GM12878 (cell line): ENCODE measurements at regions not wholly inside any gene's neighbourhood (a gene's known extent, or its start where the extent isn't known, plus 50 kb on each side); places are given as distances from the start of the nearest gene placed in this dataset.

ENCODE experiments used
- ATAC-seq: fragments of 200-7000 bp; cut with Tn5 transposase; 3 replicates; pipeline ENCODE4 v1.9.1; 2020; ENCODE audit warnings: mild to moderate bottlenecking, moderate library complexity
- BruUV-seq: library from RNA; stranded (reverse); fragments of 400-500 nt; replicated peaks from 2 replicates; lab custom pipeline; 2021; lab: Mats Ljungman, UMichigan
- CTCF ChIA-PET: fragments of 300-600 bp; sonication (Branson Sonifier 250); formaldehyde crosslinking; extraction: SDS; loops from one replicate; lab custom pipeline; 2021; ENCODE audit warnings: inconsistent platforms; lab: Yijun Ruan, JAX
- POLR2A ChIA-PET: fragments of 350-600 bp; formaldehyde crosslinking; extraction: SDS; loops from one replicate; lab custom pipeline; 2021; ENCODE audit warnings: inconsistent platforms; lab: Charles Lee
- RAD21 ChIA-PET: fragments of 300-600 bp; sonication (Branson Sonifier 250); formaldehyde crosslinking; loops from one replicate; lab custom pipeline; 2023; ENCODE audit warnings: antibody characterized with exemption; ENCODE audit not compliant: unreplicated experiment; lab: Charles Lee
- SMC1A ChIA-PET: fragments of 300-600 bp; sonication (Branson Sonifier 250); formaldehyde crosslinking; loops from one replicate; lab custom pipeline; 2023; ENCODE audit not compliant: unreplicated experiment, uncharacterized antibody; lab: Charles Lee
- DNase-seq: peaks from one replicate; pipeline ENCODE4 v3.0.0-alpha.2; 2011; ENCODE audit warnings: low read depth, low spot score
- FAIRE-seq: peaks from 3 replicates; lab custom pipeline; 2011; peaks lifted over from hg19 to GRCh38; lab: Jason Lieb, UNC
- H2AFZ ChIP-seq: 2 replicates; pipeline ENCODE4 v1.6.0; 2011; ENCODE audit warnings: low read depth, low read length, control low read depth; ENCODE audit not compliant: control insufficient read depth
- H3K27ac ChIP-seq: 2 replicates; pipeline ENCODE4 v1.5.1; 2011; ENCODE audit warnings: control low read depth; ENCODE audit not compliant: control insufficient read depth, insufficient read depth
- H3K27me3 ChIP-seq, 2 experiments: replicated peaks in 1 of 2; 2 replicates each; pipeline versions ENCODE4 v1.6.0 to v1.6.1; 2011; ENCODE audit warnings: low read length in 1 of 2; ENCODE audit not compliant: control insufficient read depth in 2 of 2, insufficient read depth in 2 of 2
- H3K36me3 ChIP-seq, 2 experiments: 2 replicates each; pipeline ENCODE4 v1.5.1; 2011; ENCODE audit warnings: low read length in 1 of 2; ENCODE audit not compliant: control insufficient read depth in 2 of 2, insufficient read depth in 2 of 2
- H3K4me1 ChIP-seq: 2 replicates; pipeline ENCODE4 v1.6.1; 2011; ENCODE audit warnings: mild to moderate bottlenecking, low read length, moderate library complexity, mixed read lengths; ENCODE audit not compliant: control insufficient read depth, insufficient read depth
- H3K4me2 ChIP-seq: 2 replicates; pipeline ENCODE4 v1.6.0; 2011; ENCODE audit warnings: control low read depth; ENCODE audit not compliant: control insufficient read depth, insufficient read depth
- H3K4me3 ChIP-seq: fragments of 200-600 bp; sonication (generic); 2 replicates; pipeline ENCODE4 v1.5.1; 2016
- H3K79me2 ChIP-seq: 2 replicates; pipeline ENCODE4 v1.6.0; 2011; ENCODE audit warnings: low read length; ENCODE audit not compliant: control insufficient read depth, insufficient read depth
- H3K9ac ChIP-seq: 2 replicates; pipeline ENCODE4 v1.8.0; 2011; ENCODE audit warnings: low read length, control low read depth, mixed read lengths; ENCODE audit not compliant: control insufficient read depth, insufficient read depth
- H3K9me3 ChIP-seq: replicated peaks from 3 replicates; pipeline ENCODE4 v1.5.1; 2011; ENCODE audit warnings: mild to moderate bottlenecking, low read length; ENCODE audit not compliant: control insufficient read depth, insufficient read depth
- H4K20me1 ChIP-seq: 2 replicates; pipeline ENCODE4 v1.6.0; 2011; ENCODE audit not compliant: control insufficient read depth, insufficient read depth
- BACH1 ChIP-seq: fragments of 450-650 bp; IDR thresholded peaks from 2 replicates; pipeline ENCODE4 v1.6.1; 2017; ENCODE audit warnings: mild to moderate bottlenecking, borderline replicate concordance
- BHLHE40 ChIP-seq, 2 experiments: fragments of 450-650 bp in 1 of 2; IDR thresholded peaks; 2 replicates each; pipeline ENCODE4 v1.6.1; 2011 to 2017; ENCODE audit warnings: low read depth in 2 of 2, borderline replicate concordance in 1 of 2, improper control_type of control experiment in 1 of 2, low read length in 1 of 2, mild to moderate bottlenecking in 1 of 2
- CREM ChIP-seq: IDR thresholded peaks from 2 replicates; pipeline ENCODE4 v1.6.1; 2014; ENCODE audit warnings: antibody characterized with exemption, low read depth
- HDGF ChIP-seq: fragments of 450-650 bp; IDR thresholded peaks from 2 replicates; pipeline ENCODE4 v1.6.1; 2016; ENCODE audit warnings: antibody characterized with exemption
- IRF4 ChIP-seq: IDR thresholded peaks from 2 replicates; pipeline ENCODE4 v1.6.1; 2011; ENCODE audit warnings: low read depth, low read length
- KDM1A ChIP-seq: fragments of 200-600 bp; sonication (generic); IDR thresholded peaks from 2 replicates; pipeline ENCODE4 v1.6.1; 2016; ENCODE audit warnings: borderline replicate concordance
- MYC ChIP-seq: IDR thresholded peaks from 2 replicates; pipeline ENCODE4 v1.6.1; 2011; ENCODE audit warnings: mild to moderate bottlenecking, low read length, moderate library complexity, inconsistent platforms; ENCODE audit not compliant: insufficient read depth, insufficient replicate concordance, insufficient read length, severe bottlenecking
- RELA ChIP-seq: fragments of 450-650 bp; IDR thresholded peaks from 2 replicates; pipeline ENCODE4 v1.8.0; 2014; ENCODE audit warnings: borderline replicate concordance; ENCODE audit not compliant: partially characterized antibody
- SREBF2 ChIP-seq: IDR thresholded peaks from 2 replicates; pipeline ENCODE4 v1.6.1; 2012; ENCODE audit warnings: mild to moderate bottlenecking, low read length
- TARDBP ChIP-seq: IDR thresholded peaks from 2 replicates; pipeline ENCODE4 v1.6.1; 2016; ENCODE audit warnings: borderline replicate concordance
- TBL1XR1 ChIP-seq: IDR thresholded peaks from 2 replicates; pipeline ENCODE4 v1.6.1; 2012; ENCODE audit warnings: low read depth, low read length, improper control_type of control experiment
- WGBS: methylation state at CpG from one replicate; pipeline ENCODE4 v1.1.6; 2016; ENCODE audit warnings: low lambda C conversion rate; ENCODE audit not compliant: insufficient replicate concordance, insufficient coverage; ENCODE audit errors: missing lambda C conversion rate; 5-methylcytosine and 5-hydroxymethylcytosine counted together
- in situ Hi-C: fragments of 300-500 bp; cut with MboI; formaldehyde crosslinking; loops from 9 replicates; pipeline ENCODE4 v1.14.3; 2018; ENCODE audit warnings: mixed read lengths
- intact Hi-C: fragments of 100-400 bp; cut with micrococcal nuclease; formaldehyde crosslinking; loops from one replicate; pipeline ENCODE4 v1.14.2; 2022; ENCODE audit not compliant: unreplicated experiment
- TF ChIP-seq, protein P1 (sequence below): fragments of 450-650 bp; formaldehyde crosslinking; IDR thresholded peaks from 2 replicates; pipeline ENCODE4 v1.4.0; 2022; ENCODE audit warnings: mild to moderate bottlenecking, moderate library complexity
- TF ChIP-seq, protein P2 (sequence below): IDR thresholded peaks from 2 replicates; pipeline ENCODE4 v1.6.1; 2011; ENCODE audit warnings: low read depth, low read length, improper control_type of control experiment, borderline replicate concordance
- TF ChIP-seq, protein P3 (sequence below): fragments of 450-650 bp; conservative IDR thresholded peaks from 2 replicates; pipeline ENCODE4 v1.6.1; 2017; ENCODE audit warnings: mild to moderate bottlenecking, moderate library complexity
- TF ChIP-seq, protein P4 (sequence below), 3 experiments: IDR thresholded peaks in 2 of 3; conservative IDR thresholded peaks in 1 of 3; 2 replicates each; pipeline ENCODE4 v1.5.1; 2011; ENCODE audit warnings: low read depth in 3 of 3, low read length in 3 of 3, mild to moderate bottlenecking in 3 of 3, control low read depth in 2 of 3, moderate library complexity in 2 of 3, inconsistent platforms in 1 of 3, mixed read lengths in 1 of 3; ENCODE audit not compliant: control insufficient read depth in 2 of 3, insufficient read depth in 1 of 3; ENCODE audit errors: extremely low read depth in 1 of 3
- TF ChIP-seq, protein P5 (sequence below): fragments of 450-650 bp; IDR thresholded peaks from 2 replicates; pipeline ENCODE4 v1.6.1; 2017; ENCODE audit warnings: mild to moderate bottlenecking

DNA sequence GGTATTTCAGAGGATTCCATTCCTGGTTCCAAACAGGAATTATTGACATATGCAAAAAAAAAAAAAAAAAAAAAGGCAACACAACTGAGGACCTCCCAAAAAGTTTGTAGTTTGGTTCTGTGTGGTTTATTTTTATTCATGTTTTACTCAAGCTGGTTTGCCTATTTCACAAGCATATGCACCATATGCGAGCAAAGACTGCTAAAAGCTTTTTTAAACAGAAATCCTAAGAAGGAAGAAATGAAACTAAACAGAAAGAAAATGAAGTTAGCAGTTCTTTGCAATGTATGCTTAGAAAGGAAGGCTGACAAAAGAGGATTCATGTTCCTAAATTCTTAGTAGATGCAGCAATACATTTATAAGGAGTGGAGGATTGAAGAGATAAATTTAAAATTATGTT is 487.6 kb upstream of the FLRT2 start:
- H2AFZ ChIP-seq = no peak overlapping the region
- H3K4me1 ChIP-seq = no peaks in the 10 kb centered on the region
- SMC1A ChIA-PET = no interaction called here
- no peak overlapping the region for H3K9ac ChIP-seq
- no peak overlapping the region for H3K4me2 ChIP-seq
- POLR2A ChIA-PET = no interaction called here
- no peaks in the 10 kb centered on the region for H3K36me3 ChIP-seq
- in situ Hi-C loops = no loop called here
- H3K27me3 ChIP-seq = no peaks in the 10 kb centered on the region
- ATAC-seq (no peak), DNase-seq (no peak), FAIRE-seq (no peak)
- no peak overlapping the region for H3K4me3 ChIP-seq
- WGBS = 0% methylated on average over 1 of the region's 1 CpG
- H3K9me3 ChIP-seq = no peaks in the 10 kb centered on the region
- CTCF ChIA-PET = no interaction called here
- intact Hi-C loops = no loop called here
- H3K27ac ChIP-seq = no peak overlapping the region
- BruUV-seq = no TSS peak
- RAD21 ChIA-PET = no interaction called here
- no peaks in the 10 kb centered on the region for H3K79me2 ChIP-seq
- H4K20me1 ChIP-seq = no peaks in the 10 kb centered on the region
- TF ChIP-seq, protein P1, sequence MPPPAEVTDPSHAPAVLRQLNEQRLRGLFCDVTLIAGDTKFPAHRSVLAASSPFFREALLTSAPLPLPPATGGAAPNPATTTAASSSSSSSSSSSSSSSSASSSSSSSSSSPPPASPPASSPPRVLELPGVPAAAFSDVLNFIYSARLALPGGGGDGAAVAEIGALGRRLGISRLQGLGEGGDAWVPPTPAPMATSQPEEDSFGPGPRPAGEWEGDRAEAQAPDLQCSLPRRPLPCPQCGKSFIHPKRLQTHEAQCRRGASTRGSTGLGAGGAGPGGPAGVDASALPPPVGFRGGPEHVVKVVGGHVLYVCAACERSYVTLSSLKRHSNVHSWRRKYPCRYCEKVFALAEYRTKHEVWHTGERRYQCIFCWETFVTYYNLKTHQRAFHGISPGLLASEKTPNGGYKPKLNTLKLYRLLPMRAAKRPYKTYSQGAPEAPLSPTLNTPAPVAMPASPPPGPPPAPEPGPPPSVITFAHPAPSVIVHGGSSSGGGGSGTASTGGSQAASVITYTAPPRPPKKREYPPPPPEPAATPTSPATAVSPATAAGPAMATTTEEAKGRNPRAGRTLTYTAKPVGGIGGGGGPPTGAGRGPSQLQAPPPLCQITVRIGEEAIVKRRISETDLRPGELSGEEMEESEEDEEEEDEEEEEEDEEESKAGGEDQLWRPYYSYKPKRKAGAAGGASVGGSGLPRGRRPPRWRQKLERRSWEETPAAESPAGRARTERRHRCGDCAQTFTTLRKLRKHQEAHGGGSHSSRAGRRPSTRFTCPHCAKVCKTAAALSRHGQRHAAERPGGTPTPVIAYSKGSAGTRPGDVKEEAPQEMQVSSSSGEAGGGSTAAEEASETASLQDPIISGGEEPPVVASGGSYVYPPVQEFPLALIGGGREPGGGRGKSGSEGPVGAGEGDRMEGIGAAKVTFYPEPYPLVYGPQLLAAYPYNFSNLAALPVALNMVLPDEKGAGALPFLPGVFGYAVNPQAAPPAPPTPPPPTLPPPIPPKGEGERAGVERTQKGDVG (CRISPR knock-in tag) = no peak
- TF ChIP-seq TARDBP = no peak
- no peak for TF ChIP-seq KDM1A
- TF ChIP-seq, protein P2, sequence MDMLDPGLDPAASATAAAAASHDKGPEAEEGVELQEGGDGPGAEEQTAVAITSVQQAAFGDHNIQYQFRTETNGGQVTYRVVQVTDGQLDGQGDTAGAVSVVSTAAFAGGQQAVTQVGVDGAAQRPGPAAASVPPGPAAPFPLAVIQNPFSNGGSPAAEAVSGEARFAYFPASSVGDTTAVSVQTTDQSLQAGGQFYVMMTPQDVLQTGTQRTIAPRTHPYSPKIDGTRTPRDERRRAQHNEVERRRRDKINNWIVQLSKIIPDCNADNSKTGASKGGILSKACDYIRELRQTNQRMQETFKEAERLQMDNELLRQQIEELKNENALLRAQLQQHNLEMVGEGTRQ = no peak
- TF ChIP-seq HDGF = no peak
- TF ChIP-seq, protein P3, sequence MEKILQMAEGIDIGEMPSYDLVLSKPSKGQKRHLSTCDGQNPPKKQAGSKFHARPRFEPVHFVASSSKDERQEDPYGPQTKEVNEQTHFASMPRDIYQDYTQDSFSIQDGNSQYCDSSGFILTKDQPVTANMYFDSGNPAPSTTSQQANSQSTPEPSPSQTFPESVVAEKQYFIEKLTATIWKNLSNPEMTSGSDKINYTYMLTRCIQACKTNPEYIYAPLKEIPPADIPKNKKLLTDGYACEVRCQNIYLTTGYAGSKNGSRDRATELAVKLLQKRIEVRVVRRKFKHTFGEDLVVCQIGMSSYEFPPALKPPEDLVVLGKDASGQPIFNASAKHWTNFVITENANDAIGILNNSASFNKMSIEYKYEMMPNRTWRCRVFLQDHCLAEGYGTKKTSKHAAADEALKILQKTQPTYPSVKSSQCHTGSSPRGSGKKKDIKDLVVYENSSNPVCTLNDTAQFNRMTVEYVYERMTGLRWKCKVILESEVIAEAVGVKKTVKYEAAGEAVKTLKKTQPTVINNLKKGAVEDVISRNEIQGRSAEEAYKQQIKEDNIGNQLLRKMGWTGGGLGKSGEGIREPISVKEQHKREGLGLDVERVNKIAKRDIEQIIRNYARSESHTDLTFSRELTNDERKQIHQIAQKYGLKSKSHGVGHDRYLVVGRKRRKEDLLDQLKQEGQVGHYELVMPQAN = no peak
- TF ChIP-seq SREBF2 = no peak
- no peak for TF ChIP-seq TBL1XR1
- TF ChIP-seq BACH1 = no peak
- TF ChIP-seq, protein P4, sequence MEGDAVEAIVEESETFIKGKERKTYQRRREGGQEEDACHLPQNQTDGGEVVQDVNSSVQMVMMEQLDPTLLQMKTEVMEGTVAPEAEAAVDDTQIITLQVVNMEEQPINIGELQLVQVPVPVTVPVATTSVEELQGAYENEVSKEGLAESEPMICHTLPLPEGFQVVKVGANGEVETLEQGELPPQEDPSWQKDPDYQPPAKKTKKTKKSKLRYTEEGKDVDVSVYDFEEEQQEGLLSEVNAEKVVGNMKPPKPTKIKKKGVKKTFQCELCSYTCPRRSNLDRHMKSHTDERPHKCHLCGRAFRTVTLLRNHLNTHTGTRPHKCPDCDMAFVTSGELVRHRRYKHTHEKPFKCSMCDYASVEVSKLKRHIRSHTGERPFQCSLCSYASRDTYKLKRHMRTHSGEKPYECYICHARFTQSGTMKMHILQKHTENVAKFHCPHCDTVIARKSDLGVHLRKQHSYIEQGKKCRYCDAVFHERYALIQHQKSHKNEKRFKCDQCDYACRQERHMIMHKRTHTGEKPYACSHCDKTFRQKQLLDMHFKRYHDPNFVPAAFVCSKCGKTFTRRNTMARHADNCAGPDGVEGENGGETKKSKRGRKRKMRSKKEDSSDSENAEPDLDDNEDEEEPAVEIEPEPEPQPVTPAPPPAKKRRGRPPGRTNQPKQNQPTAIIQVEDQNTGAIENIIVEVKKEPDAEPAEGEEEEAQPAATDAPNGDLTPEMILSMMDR (IDR thresholded peaks at IDR 0.05 in 2 of 3, conservative IDR thresholded peaks at IDR 0.05 in 1 of 3; ENCODE audit: control insufficient read depth in 2 of 3, extremely low read depth in 1 of 3, insufficient read depth in 1 of 3, low read depth in 3 of 3, low read length in 3 of 3) = no peak
- TF ChIP-seq IRF4 = no peak
- no peak for TF ChIP-seq MYC
- no peak for TF ChIP-seq BHLHE40 (IDR thresholded peaks at IDR 0.05; ENCODE audit: borderline replicate concordance in 1 of 2, low read depth in 2 of 2, low read length in 1 of 2)
- TF ChIP-seq, protein P5, sequence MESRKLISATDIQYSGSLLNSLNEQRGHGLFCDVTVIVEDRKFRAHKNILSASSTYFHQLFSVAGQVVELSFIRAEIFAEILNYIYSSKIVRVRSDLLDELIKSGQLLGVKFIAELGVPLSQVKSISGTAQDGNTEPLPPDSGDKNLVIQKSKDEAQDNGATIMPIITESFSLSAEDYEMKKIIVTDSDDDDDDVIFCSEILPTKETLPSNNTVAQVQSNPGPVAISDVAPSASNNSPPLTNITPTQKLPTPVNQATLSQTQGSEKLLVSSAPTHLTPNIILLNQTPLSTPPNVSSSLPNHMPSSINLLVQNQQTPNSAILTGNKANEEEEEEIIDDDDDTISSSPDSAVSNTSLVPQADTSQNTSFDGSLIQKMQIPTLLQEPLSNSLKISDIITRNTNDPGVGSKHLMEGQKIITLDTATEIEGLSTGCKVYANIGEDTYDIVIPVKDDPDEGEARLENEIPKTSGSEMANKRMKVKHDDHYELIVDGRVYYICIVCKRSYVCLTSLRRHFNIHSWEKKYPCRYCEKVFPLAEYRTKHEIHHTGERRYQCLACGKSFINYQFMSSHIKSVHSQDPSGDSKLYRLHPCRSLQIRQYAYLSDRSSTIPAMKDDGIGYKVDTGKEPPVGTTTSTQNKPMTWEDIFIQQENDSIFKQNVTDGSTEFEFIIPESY = no peak
- TF ChIP-seq CREM = no peak
- TF ChIP-seq RELA = no peak
